PFSK-1 (cell line): ENCODE measurements at regions not wholly inside any gene's neighbourhood (a gene's known extent, or its start where the extent isn't known, plus 50 kb on each side); places are given as distances from the start of the nearest gene placed in this dataset.

Experiments used
- FOXP2 ChIP-seq: optimal IDR thresholded peaks from 2 replicates; pipeline ENCODE3; 2011; ENCODE audit warnings: borderline replicate concordance, control low read depth, inconsistent platforms; ENCODE audit not compliant: insufficient read depth; ENCODE audit errors: extremely low read length, extremely low read depth
- POLR2AphosphoS5 ChIP-seq: IDR thresholded peaks from 2 replicates; pipeline ENCODE4 v1.6.1; 2012; ENCODE audit warnings: low read depth, mild to moderate bottlenecking, control low read depth, low read length, moderate library complexity
- REST ChIP-seq, 2 experiments: IDR thresholded peaks; 2 replicates each; pipeline versions ENCODE4 v1.6.1 to v1.8.0; 2011 to 2012; ENCODE audit warnings: low read depth in 2 of 2, low read length in 2 of 2, control low read depth in 1 of 2, inconsistent platforms in 1 of 2, mild to moderate bottlenecking in 1 of 2, moderate library complexity in 1 of 2; ENCODE audit not compliant: insufficient read depth in 1 of 2
- SIN3A ChIP-seq: IDR thresholded peaks from 2 replicates; pipeline ENCODE4 v1.6.1; 2012; ENCODE audit warnings: mild to moderate bottlenecking, low read length, moderate library complexity, borderline replicate concordance; ENCODE audit not compliant: insufficient read depth
- TAF1 ChIP-seq: IDR thresholded peaks from 2 replicates; pipeline ENCODE4 v1.6.1; 2012; ENCODE audit warnings: low read length, control low read depth, borderline replicate concordance; ENCODE audit not compliant: insufficient read depth

GRCh38 chr6:140485740-140486449 lies 1111.4 kb upstream of the CITED2 start:
- TF ChIP-seq FOXP2 (no peak), POLR2AphosphoS5 (no peak), TAF1 (no peak), REST (IDR thresholded peaks at IDR 0.05; ENCODE audit: insufficient read depth in 1 of 2, low read depth in 2 of 2, low read length in 2 of 2) (no peak), SIN3A (no peak)

GRCh38 chr6:140480852-140481251 lies 1106.4 kb upstream of the CITED2 start:
- TF ChIP-seq FOXP2 (no peak), SIN3A (no peak), POLR2AphosphoS5 (no peak), REST (IDR thresholded peaks at IDR 0.05; ENCODE audit: insufficient read depth in 1 of 2, low read depth in 2 of 2, low read length in 2 of 2) (no peak), TAF1 (no peak)

- TF ChIP-seq TAF1 (no peak), REST (IDR thresholded peaks at IDR 0.05; ENCODE audit: insufficient read depth in 1 of 2, low read depth in 2 of 2, low read length in 2 of 2) (no peak)
Measured at GRCh38 chr6:140478631-140479030, 1104.2 kb upstream of the CITED2 start.

GRCh38 chr6:140475086-140475485 lies 1100.6 kb upstream of the CITED2 start:
- no peak for TF ChIP-seq SIN3A
- no peak for TF ChIP-seq TAF1
- no peak for TF ChIP-seq POLR2AphosphoS5
- no peak for TF ChIP-seq REST (IDR thresholded peaks at IDR 0.05; ENCODE audit: insufficient read depth in 1 of 2, low read depth in 2 of 2, low read length in 2 of 2)

- no peak for TF ChIP-seq SIN3A
- no peak for TF ChIP-seq FOXP2
- no peak for TF ChIP-seq POLR2AphosphoS5
- no peak for TF ChIP-seq TAF1
- TF ChIP-seq REST (IDR thresholded peaks at IDR 0.05; ENCODE audit: insufficient read depth in 1 of 2, low read depth in 2 of 2, low read length in 2 of 2) = no peak
Measured at GRCh38 chr6:140464720-140465119, 1090.3 kb upstream of the CITED2 start.
